Posterior cingulate gyrus (tissue), 11 donors: ENCODE measurements at regions not wholly inside any gene's neighbourhood (a gene's known extent, or its start where the extent isn't known, plus 50 kb on each side); places are given as distances from the start of the nearest gene placed in this dataset.
"Not testable (repeated sequence)": the region's sequence is repeated elsewhere in the genome, so short reads cannot be mapped to it uniquely, and the experiment has no call there.

Experiments
- DNase-seq, 10 donors: peaks; one replicate each; pipeline versions ENCODE4 v3.0.0 to v3.0.0-alpha.2; 2020 to 2021; ENCODE audit warnings: mixed read lengths in 3 of 10
- intact Hi-C: fragments of 100-400 bp; cut with DNase I; formaldehyde crosslinking; loops from one replicate; pipeline ENCODE4 v1.15.1; 2023

DNA sequence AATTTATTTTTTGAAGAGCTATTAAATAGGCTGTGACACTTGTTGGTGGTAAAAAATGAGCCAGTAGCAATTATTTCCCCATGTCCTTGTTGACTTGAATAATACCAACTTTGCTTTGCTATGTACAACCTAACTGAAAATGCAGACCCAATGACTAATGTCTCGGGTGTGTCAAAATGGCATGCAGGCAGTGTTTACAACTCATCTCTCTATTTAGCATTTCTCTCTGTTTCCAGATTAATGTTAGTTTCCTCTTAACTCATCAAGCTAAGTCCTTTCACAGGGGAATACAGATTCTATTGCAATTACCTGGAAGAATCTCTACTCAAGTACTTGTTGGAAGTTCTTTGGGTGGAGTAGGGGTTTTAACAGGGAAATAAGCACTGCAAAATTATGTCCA lies 504.4 kb downstream of the BCKDHB start:
- no peak for DNase-seq
- intact Hi-C loops, result no loop called here

DNA sequence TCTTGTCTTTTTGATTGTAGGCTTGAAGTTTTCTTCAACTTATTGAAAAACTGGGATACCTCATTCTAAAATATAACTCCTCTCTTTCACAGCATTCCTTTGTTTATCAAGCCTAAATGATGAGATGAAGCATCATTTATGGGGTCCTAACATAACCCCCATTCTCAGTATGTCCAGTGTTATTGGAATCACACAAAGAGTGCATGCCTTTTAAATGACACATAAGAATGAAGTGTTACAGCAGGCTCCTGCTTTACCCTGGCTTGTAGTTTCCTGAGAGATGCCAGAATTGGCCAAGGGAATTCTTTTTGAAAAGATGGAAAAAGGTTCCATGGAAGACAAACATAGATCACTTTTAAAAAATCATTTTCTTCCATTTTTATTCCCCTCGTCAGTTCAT lies 502.4 kb downstream of the BCKDHB start:
- intact Hi-C loops, result loop anchor here (10.0 kb wide), 2 partner anchors 394 to 1146 kb away; partner anchors contain the start of gene TENT5A

DNA sequence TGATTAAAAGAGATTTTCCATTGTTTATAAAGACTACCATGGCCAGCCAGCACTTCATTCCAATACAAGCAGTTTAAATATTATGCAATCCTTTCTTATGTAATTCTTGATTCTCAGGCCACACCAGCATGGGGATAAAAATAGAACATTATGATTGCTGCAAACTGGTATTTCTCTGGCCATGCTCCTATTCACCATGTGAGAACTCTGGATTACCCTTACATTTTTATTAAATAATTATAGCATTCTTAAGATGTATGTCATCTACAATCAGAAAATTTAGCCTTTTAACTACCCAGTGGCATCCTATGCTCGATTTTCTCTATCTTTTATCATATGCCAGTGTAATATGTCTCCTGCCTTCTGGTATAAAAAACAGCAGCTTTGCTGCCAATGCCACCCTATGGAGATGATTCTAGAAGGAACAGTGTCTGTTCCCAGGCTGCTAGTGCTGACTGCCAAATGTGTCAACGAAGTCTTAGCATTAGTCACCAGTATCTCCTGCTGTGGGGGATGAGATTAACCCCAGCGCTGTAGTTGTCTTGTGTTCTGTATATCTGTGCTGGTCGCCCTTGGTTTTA lies 501.4 kb downstream of the BCKDHB start:
- intact Hi-C loops, result loop anchor here (10.0 kb wide), 2 partner anchors 393 to 1147 kb away; partner anchors contain the start of gene TENT5A

More for the DNA sequence above, 502.4 kb downstream of the BCKDHB start:
- DNase-seq, result no peak

DNA sequence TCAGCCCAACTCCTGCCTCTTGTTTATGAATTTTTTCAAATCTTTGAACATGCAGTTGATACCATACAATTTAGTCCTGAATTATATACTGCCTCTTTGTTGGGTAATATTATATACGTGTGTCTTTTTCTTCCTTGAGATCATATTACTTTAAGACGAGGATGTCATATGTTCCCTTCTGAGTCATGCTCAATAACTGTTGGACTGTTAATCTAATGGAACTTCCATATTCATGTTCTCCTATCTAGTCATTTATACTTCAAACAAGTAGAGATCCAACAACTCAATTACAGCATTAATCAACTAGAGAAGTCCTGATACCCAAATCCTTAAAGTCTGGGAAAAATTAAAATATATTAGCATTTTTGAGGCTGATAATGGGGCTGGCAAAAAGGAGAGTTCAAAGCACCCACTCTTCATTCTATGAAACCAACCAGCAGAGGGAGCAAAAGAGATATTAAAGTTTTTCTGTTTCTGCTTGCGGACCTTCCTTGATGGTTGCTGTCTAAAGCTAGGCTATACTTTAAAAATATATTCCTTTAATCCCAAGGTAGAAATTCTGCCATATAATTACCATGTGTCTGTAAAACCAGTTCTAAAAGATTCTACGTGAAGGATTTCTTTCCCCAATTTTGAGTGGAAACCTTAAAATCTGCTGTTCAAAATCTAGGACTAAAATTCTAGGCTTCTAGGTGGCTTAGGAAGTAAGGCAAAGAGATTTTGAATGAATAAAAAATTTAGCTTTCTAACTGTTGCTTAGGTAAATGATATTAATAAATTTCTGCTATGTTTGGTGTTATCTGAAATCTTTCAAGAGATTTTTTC lies 498.9 kb downstream of the BCKDHB start:
- intact Hi-C loops, result loop anchor here (10.0 kb wide), 2 partner anchors 391 to 1149 kb away; partner anchors contain the start of gene TENT5A
- no peak for DNase-seq

More for the DNA sequence above, 501.4 kb downstream of the BCKDHB start:
- no peak for DNase-seq

DNA sequence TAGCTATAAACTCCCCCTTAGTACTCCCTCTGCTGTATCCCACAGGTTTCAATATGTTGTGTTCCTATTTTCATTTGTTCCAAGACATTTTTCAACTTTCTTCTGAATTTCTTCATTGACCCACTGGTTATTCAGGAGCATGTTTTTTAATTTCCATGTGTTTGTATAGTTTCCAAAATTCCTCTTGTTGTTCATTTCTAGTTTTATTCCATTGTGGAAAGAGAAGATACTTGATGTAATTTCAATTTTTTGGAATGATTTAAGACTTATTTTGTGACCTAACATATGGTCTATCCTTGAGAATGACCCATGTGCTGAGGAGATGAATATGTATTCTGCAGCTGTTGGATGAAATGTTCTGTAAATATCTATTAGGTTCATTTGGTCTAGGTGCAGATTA lies 497.2 kb downstream of the BCKDHB start:
- DNase-seq, result no peak
- intact Hi-C loops, result loop anchor here (10.0 kb wide), 2 partner anchors 389 to 1151 kb away; partner anchors contain the start of gene TENT5A

DNA sequence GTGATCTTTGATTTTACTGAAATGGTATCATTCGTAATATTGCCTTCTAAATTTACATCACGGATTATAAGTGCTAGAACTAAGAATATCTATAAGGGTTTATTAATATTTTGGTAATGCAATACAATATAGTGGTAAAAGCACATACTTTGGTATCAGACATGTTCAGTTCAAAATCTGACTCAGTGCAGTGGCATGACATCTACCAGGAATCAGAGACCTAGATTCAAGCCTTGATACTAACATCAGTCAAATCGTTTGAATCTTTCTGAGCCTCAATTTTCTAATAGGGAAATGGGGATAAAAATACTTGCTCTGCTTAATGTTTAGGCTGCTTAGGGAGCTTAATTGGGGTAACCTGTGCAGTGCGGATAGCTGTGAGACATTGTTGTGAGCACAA lies 488.0 kb downstream of the BCKDHB start:
- intact Hi-C loops, result no loop called here
- DNase-seq, result no peak

DNA sequence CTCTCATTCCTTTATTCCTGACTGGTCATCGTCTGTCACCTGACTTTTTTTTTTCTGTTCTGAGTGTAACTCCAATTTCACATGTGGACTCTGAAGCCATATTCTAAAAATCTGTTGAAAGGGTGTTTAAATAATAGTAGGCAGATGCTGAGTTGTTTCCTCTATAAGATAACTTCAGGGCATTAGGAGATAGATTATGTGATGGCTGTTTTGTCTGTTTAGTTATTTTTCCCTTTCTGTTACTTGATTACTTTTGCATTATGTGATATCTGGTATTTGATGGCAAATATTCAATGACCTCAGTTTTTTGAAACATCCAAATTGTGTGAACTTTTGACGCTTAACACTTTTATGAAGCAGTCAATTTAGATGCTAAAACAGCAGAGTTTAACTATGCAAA lies 486.0 kb downstream of the BCKDHB start:
- intact Hi-C loops, result no loop called here
- DNase-seq, result no peak

DNA sequence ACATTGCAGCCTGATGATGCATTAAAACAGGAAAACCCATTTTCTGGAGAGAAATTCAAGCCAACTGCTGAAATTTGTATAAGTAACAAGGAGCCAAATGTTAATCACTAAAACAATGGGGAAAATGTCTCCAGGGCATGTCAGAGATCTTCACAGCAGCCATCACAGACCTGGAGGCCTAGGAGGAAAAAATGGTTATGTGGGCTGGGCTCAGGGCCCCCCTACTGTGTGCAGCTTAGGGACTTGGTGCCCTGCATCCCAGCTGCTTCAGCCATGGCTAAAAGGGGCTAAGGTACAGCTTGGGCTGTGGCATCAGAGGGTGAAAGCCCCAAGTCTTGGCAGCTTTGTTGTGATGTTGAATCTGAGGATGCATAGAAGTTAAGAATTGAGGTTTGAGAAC lies 479.8 kb downstream of the BCKDHB start:
- no peak for DNase-seq
- intact Hi-C loops, result no loop called here

DNA sequence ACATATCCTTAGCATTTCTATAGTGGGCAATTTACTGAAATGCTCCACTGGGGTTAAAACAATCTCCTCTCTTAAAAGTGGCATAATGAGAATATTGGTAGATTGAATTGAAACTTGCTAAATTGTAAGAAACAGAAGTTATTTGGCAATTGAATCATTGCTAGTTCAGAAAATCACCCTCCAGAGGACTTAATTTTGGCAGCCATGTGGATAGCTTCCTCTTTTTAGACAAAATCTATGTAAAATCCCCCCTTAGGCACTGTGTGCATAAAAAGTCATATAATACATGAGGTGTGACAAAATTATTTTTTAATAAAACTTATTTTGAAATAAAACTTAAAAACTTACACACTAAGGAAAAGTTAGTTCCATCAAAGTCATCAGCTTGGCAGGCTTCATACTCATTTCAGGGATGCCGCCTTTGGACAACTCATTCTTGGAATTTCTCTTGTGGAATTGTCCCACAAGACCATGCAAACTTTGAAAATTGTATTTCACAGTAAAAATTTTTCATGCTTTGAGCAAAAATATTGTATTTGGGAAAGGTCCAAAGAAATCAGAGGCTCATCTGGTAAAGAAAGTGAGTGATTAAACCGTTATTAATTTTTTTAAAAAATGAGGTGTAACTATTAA lies 473.0 kb downstream of the BCKDHB start:
- no peak for DNase-seq
- intact Hi-C loops, result no loop called here

DNA sequence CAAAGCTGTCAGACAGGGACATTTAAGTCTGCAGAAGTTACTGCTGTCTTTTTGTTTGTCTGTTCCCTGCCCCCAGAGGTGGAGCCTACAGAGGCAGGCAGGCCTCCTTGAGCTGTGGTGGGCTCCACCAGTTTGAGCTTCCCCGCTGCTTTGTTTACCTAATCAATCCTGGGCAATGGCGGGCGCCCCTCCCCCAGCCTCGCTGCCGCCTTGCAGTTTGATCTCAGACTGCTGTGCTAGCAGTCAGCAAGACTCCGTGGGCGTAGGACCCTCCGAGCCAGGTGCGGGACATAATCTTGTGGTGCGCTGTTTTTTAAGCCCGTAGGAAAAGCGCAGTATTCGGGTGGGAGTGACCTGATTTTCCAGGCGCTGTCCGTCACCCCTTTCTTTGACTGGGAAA lies 466.8 kb downstream of the BCKDHB start:
- intact Hi-C loops, DNase-seq: not testable (repeated sequence)

DNA sequence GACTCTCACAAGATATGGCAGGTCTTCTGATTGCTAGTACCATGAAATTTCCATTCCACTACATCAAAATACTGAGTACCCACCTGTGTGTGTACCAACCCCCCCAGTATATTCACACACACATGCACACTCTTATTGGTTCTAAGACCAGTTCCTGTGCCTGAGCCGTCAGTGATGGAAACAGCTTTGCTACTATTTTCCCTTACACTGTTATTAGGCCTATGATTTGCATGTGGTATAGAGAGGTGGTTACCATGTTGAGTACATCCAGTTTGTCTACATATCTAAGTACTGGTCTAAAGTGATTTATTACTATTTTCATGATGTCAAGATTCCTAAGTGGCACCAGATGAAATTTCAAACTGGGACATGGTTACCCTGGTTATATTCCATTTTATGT lies 459.9 kb downstream of the BCKDHB start:
- no peak for DNase-seq
- intact Hi-C loops, result no loop called here

DNA sequence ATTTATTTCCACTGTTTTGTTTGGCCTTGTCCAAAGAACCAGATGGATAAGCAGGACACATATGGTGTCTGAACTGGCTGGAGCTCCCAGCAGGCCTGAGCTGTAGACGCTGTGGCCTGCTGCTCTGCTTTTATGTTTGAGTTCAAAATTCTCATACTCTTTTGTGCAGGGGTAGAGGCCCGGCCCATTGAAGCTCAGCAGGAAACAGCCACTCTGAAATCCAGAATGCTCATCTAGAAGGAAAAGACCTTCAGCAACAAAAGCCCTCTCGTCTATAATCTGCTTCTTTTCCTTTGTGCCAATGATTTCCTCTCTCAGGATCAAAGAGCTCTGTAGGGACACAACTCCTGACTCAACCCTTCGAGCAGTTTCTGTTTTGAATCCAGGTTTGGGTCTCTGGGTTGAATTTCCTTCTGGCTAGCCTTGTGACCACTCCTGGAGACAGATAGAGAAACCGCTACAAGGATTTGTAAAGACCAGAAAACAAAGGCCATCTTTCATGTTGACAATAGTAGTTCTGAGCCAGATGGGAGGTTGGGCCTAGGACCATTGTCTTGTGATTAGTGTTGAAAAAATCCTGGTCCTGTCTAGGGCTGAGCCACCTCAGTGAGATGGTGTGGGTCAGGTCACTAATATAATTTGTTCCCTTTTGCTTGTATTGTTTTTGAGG lies 446.7 kb downstream of the BCKDHB start:
- no peak for DNase-seq
- intact Hi-C loops, result no loop called here

DNA sequence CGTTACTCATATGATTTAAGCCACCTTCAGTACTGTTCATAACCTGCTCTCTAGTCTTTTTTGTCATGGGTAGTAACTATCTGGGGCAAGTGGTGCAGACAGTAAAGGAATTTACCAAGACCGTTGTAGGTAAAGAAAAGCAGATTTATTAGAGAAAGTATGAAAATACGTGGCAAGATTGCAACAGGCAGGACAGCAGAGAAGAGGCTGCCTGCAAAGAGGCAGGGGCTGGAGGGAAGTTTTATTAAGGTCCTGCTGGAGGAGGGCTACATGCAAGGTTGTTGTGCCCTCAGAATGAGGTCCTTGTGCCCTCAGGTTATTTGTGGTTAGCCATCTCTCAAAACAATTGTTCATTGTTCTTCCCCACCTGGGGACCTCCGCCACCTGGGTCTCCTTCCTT lies 444.3 kb downstream of the BCKDHB start:
- no peak for DNase-seq
- intact Hi-C loops, result no loop called here

DNA sequence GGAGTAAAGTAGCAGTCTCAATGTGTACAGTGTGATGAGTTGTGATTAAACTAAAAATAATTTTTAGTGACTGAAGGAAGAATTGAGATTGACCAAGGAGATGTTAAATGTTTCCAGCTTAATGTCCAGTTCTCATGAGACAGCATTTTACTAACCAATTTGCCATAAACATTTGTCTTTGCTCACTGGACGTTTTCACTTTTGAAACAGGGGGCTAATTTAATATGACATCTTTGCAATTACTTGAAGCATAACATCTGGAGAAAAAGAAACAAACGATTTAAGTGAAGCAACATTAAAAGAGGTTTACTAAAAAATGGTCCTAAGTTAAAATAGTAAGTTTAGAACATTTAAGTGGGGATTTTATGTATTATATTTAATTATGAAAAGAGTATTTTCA lies 443.8 kb downstream of the BCKDHB start:
- intact Hi-C loops, result no loop called here
- DNase-seq, result no peak

DNA sequence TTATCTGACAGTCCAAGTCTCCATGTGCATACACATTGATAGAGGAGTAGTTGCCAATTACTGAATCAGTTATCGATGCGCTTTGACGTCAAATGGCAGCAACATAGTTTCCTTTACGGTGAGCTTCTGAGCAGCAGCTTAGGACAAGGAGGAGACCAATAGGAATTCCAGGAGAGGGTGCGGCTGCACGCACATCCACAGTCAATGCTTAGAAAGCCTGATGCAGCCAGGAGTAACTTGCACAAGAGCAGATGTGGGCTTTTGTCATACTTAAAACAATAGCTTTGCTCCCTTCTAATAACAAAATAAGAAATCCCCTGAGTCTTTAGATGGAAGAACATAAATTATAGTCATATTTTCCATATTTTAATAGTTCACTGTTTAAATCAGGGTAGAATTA lies 442.1 kb downstream of the BCKDHB start:
- no peak for DNase-seq
- intact Hi-C loops, result no loop called here

DNA sequence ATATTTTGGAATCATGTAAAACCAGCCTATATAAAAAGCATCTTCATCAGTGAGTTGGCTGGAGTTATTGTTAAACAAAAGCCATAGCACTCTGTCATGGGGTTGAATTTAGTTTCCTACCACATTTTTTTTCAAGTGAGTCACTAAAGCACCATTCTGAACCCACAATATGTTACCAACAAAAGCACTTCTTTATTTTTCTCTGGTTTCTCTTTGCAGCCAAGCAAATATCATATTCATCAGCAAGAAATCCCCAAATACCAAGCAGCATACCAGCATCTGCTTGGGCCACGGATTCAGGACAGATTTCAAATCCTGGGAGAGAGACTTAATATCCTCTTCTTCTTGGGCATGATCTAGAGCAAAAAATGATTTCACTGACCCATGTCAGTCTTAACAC lies 441.4 kb downstream of the BCKDHB start:
- DNase-seq, result no peak
- intact Hi-C loops, result no loop called here

DNA sequence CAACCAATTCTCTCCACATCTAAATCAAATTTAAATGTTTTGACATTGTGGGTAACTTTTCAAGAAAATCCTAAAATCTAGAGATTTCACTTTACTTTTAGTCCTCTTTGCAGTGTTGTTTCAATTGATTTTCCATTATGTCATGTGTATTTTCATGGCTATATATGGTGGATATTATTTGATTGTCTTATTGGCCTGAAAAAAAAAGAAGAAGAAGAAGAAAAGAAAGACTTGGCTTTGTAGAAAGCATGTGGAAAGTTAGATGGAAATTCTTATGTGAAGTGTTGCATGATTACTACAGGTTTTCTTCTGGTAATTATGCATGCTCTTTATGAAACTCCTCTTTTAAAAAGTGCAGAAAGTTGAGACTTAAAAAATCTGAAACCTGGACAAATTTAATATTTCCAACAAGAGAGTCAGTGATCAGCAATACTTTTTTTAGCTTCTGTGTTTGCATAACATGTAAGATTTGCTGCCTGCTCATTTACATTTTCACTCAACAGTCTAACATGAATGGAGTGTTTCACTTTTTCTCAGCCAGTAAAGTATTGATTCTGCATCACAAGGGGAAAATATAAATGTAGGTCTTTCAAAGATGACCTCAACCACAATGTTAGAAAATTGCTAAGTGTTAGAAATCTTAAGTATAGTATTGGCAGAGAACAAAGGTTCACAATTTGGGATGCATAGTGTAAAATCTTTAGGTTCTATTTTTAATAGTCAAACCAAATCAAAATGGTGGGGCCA lies 438.7 kb downstream of the BCKDHB start:
- intact Hi-C loops, result no loop called here
- DNase-seq, result no peak

DNA sequence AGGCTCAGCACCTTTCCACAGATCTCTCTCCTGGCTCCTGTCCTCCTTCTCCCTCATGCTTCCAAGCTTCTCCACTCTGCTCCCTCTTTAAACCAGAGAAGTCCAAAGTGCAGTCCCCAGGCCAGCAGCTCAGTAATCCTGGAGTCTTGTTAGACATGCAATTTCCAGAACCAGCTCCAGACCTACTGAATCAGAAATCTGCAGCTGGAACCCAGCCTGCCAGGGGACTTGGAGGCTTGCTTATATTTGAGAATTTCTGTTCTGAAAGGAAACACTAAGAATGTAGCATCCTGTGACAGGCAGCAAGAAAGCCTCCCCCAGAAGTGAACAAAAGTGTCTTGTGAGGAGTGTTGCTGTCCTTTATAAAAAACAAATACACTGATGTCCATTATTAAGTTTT lies 438.1 kb downstream of the BCKDHB start:
- intact Hi-C loops, result no loop called here
- DNase-seq, result no peak

DNA sequence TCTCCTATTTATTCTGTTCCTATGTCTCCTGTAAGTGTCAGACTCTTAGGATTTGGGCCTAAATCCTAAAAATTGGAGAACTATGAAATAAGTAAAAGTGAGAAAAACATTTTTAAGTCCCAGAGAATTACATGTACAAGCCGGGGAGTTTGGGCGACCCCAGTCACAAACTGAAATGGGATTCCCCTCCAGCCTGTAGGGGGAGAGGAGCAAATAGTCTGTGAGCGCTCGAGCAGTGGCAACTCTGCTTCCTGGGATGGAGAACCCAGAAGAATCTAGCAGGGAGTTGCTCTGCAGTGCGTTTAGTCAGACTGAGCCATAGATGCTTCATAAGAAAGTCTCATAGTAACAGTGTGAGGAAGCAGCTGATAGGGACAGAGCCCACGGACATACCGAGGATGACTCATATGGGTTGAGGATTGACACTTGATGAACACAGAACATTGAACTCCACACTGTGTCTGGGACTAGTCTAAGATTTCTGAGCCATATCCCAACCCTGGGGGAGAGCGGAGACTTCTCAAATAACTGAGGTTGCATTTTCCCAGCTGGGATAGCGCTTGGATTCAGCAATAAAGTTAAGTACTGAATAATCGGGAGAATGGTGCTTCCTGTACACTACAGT lies 437.2 kb downstream of the BCKDHB start:
- intact Hi-C loops, result no loop called here
- peak in 1 of 10 donors; percentile 61 for DNase-seq

DNA sequence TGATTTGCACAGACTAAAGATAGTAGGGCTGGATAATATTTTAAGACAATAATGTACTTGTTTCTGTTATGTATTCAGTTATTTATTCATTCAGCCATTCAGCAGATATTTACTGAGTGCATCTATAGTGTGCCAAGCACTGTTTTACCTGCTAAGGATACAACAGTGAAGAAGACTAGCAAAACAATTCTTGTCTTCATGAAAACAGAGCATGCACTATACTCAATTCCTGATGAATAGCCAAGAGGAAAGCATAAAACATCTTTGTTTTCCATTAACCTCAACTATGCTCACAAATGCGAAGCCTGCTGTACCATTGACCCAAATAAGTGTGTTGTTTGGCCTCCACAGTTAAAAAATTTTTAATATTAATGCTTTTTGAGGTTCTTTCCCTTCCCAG lies 436.7 kb downstream of the BCKDHB start:
- DNase-seq, result no peak
- intact Hi-C loops, result no loop called here
